Stimulated activated memory B cell treated with anti-CD40 and anti-IgM and Interleukin-4, amounts not matched to agents 10 μg/mL and 1 μg/mL and 100 μg/mL, for 72 hours (primary cell): ENCODE measurements at regions not wholly inside any gene's neighbourhood (a gene's known extent, or its start where the extent isn't known, plus 50 kb on each side); places are given as distances from the start of the nearest gene placed in this dataset.

Experiments used
- ATAC-seq: fragments of 150-1000 bp; cut with Tn5 transposase; 2 replicates; pipeline ENCODE4 v1.10.0; 2021
- H3K27ac Mint-ChIP-seq: one replicate; pipeline ENCODE4 v1.8.0; 2022; ENCODE audit warnings: mild to moderate bottlenecking, mixed read lengths
- H3K27me3 Mint-ChIP-seq: one replicate; pipeline ENCODE4 v1.8.0; 2022; ENCODE audit warnings: mixed read lengths
- H3K36me3 Mint-ChIP-seq: one replicate; pipeline ENCODE4 v1.8.0; 2022; ENCODE audit warnings: mixed read lengths
- H3K4me1 Mint-ChIP-seq: one replicate; pipeline ENCODE4 v1.8.0; 2022; ENCODE audit warnings: mixed read lengths
- H3K4me3 Mint-ChIP-seq: one replicate; pipeline ENCODE4 v1.8.0; 2022; ENCODE audit warnings: mild to moderate bottlenecking, moderate library complexity, mixed read lengths
- H3K9me3 Mint-ChIP-seq: one replicate; pipeline ENCODE4 v1.8.0; 2022; ENCODE audit warnings: mixed read lengths

GRCh38 chr18:41266616-41267015 lies 688.4 kb upstream of the PIK3C3 start:
- no peak overlapping the region for H3K27ac Mint-ChIP-seq
- H3K9me3 Mint-ChIP-seq = peaks cover 5% of the 10 kb centered on the region
- H3K4me3 Mint-ChIP-seq = no peak overlapping the region
- H3K4me1 Mint-ChIP-seq = no peaks in the 10 kb centered on the region
- H3K27me3 Mint-ChIP-seq = no peaks in the 10 kb centered on the region
- no peaks in the 10 kb centered on the region for H3K36me3 Mint-ChIP-seq
- ATAC-seq = no peak

DNA sequence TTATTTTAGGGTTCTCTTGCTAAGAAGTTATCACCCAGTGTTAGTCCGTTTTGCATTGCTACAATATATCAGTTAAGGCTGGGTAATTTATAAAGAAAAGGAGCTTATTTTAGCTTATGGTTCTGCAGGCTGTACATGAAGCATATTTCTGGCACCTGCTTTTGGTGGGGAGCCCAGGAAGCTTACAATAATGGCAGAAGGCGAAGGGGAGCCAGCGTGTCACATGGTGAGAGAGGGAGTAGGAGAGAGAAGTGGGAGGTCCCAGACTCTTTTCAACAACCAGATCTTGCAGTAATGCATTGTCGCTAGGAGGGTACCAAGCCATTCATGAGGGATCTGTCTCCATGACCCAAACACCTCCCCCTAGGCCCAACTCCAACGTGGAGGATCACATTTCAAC lies 688.8 kb upstream of the PIK3C3 start:
- no peaks in the 10 kb centered on the region for H3K4me1 Mint-ChIP-seq
- ATAC-seq = no peak

DNA sequence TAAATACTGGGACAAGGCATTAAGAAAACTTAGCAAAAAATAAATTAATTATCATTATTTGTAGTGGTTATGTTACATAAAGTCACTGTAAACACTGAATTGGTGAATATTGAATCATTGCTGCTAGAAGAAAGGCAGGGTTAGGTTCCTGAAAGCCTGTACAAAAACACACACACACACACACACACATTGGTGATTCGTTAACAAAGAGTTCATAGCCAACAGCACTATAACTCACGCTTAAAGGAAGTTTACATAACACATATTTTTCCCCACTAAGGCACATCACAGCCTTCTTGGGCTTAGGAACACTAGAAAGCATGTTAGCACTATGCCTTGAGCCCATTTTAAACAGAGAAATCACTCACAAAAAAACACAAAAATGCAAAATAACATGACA lies 690.0 kb upstream of the PIK3C3 start:
- Mint-ChIP-seq H3K36me3 (no peaks in the 10 kb centered on the region), H3K4me3 (no peak overlapping the region), H3K9me3 (peaks cover 2% of the 10 kb centered on the region), H3K27me3 (no peaks in the 10 kb centered on the region), H3K4me1 (no peaks in the 10 kb centered on the region), H3K27ac (no peak overlapping the region)
- ATAC-seq = no peak

More for the DNA sequence above, 688.8 kb upstream of the PIK3C3 start:
- Mint-ChIP-seq H3K36me3 (no peaks in the 10 kb centered on the region), H3K9me3 (peaks cover 5% of the 10 kb centered on the region), H3K27me3 (no peaks in the 10 kb centered on the region), H3K27ac (no peak overlapping the region), H3K4me3 (no peak overlapping the region)

DNA sequence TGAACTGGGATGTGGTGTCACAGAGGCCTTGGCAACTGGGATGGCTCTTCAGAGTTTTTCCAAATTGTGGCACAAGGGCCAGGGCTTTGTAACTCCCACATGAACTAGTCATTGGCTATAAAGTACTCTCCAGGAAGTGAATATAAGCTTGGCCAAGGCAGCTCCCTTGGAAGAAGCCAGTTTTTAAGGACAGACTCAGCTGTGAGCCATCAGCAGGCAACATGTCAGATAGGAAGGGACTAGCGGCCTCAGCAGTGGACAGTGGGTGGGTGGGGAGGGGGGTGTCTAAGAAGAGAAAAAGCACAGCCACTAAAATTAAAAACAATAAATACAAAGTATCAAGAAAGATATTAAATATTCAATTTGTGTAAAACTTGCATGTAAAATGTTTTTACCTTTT lies 691.1 kb upstream of the PIK3C3 start:
- Mint-ChIP-seq H3K27me3 (no peaks in the 10 kb centered on the region), H3K4me3 (no peak overlapping the region), H3K4me1 (no peaks in the 10 kb centered on the region), H3K9me3 (peaks cover 2% of the 10 kb centered on the region), H3K36me3 (no peaks in the 10 kb centered on the region), H3K27ac (no peak overlapping the region)
- ATAC-seq = no peak

- no peak for ATAC-seq
- H3K36me3 Mint-ChIP-seq = no peaks in the 10 kb centered on the region
- H3K27ac Mint-ChIP-seq = no peak overlapping the region
- no peak overlapping the region for H3K4me3 Mint-ChIP-seq
- H3K4me1 Mint-ChIP-seq = no peaks in the 10 kb centered on the region
- H3K27me3 Mint-ChIP-seq = no peaks in the 10 kb centered on the region
- H3K9me3 Mint-ChIP-seq = peaks cover 2% of the 10 kb centered on the region
These were observed 692.3 kb upstream of the PIK3C3 start for GRCh38 chr18:41262688-41263087.

DNA sequence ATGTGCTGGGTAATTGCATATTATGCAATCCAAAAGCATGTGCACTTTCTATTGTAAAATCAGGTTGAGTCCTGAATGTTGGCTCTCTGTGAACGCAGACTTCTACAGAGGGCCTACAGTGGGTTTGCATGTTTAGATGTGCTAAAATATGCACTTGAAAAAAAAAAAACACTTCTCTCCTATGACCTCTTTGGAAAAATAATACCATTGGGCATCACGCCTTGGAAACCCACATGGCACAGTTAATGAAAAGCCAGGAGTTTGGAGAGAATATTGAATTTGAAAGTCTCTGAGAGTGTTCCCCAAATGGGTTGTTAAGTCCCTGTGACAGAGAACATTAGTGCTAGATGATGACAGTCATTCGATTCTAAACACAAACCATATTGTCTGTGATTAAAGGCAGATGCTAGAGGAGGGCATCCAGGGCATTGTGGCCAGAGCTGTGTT lies 710.4 kb upstream of the PIK3C3 start:
- Mint-ChIP-seq H3K9me3 (peaks cover 10% of the 10 kb centered on the region), H3K36me3 (no peaks in the 10 kb centered on the region), H3K27ac (no peak overlapping the region), H3K27me3 (no peaks in the 10 kb centered on the region), H3K4me3 (no peak overlapping the region), H3K4me1 (no peaks in the 10 kb centered on the region)
- ATAC-seq = no peak

GRCh38 chr18:41237317-41237716 lies 717.7 kb upstream of the PIK3C3 start:
- Mint-ChIP-seq H3K9me3 (peaks cover 3% of the 10 kb centered on the region), H3K4me3 (no peak overlapping the region), H3K36me3 (no peaks in the 10 kb centered on the region), H3K27me3 (no peaks in the 10 kb centered on the region), H3K4me1 (no peaks in the 10 kb centered on the region), H3K27ac (no peak overlapping the region)
- ATAC-seq = no peak

DNA sequence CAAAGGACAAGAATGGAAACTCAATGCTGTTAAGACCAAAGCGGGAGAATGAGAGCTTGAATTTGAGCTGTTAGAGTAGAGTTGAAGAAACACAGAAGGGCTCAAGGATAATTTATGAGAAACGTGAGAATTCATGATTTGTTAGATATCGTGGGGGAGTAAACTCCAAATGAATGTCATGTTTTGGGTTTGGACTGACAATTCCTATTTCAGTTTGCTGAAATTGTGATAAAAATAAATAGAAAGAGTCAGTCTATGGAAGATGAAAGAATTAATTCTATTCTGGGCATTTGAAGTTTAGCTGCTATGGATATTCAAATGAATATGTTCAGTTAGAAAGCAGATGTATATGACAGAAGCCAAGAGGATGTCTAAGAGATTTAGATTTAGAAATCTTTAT lies 723.4 kb upstream of the PIK3C3 start:
- Mint-ChIP-seq H3K36me3 (no peaks in the 10 kb centered on the region), H3K4me3 (no peak overlapping the region), H3K9me3 (peaks cover 5% of the 10 kb centered on the region), H3K4me1 (no peaks in the 10 kb centered on the region), H3K27me3 (no peaks in the 10 kb centered on the region), H3K27ac (no peak overlapping the region)
- ATAC-seq = no peak

GRCh38 chr18:41227993-41228392 lies 727.0 kb upstream of the PIK3C3 start:
- Mint-ChIP-seq H3K9me3 (peaks cover 9% of the 10 kb centered on the region), H3K4me3 (no peak overlapping the region), H3K36me3 (no peaks in the 10 kb centered on the region), H3K27ac (no peak overlapping the region), H3K27me3 (no peaks in the 10 kb centered on the region), H3K4me1 (no peaks in the 10 kb centered on the region)
- ATAC-seq = no peak

DNA sequence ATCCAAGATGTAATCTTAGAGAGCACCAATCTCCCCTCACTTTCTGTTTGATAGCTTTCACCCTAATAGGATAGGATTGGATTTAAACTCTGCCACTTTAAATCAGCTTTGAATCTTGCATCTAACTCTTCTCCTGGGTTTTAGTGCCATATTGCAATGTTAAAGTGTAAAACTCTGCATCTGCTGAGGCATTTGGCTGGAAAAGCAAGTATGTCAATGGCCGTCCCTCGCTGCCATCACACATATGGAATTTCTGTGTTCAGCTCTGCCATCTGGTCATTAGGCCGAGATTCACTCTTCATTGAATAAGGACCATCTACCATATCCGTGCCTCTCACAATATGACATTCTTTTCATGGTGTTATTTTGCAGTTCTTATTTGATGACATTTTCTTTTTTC lies 728.1 kb upstream of the PIK3C3 start:
- Mint-ChIP-seq H3K36me3 (no peaks in the 10 kb centered on the region), H3K4me3 (no peak overlapping the region), H3K9me3 (peaks cover 16% of the 10 kb centered on the region), H3K27ac (no peak overlapping the region), H3K27me3 (no peaks in the 10 kb centered on the region), H3K4me1 (no peaks in the 10 kb centered on the region)
- ATAC-seq = no peak

GRCh38 chr18:41226186-41226585 lies 728.8 kb upstream of the PIK3C3 start:
- Mint-ChIP-seq H3K36me3 (no peaks in the 10 kb centered on the region), H3K4me3 (no peak overlapping the region), H3K27ac (no peak overlapping the region), H3K4me1 (no peaks in the 10 kb centered on the region), H3K9me3 (peaks cover 16% of the 10 kb centered on the region), H3K27me3 (no peaks in the 10 kb centered on the region)
- no peak for ATAC-seq

DNA sequence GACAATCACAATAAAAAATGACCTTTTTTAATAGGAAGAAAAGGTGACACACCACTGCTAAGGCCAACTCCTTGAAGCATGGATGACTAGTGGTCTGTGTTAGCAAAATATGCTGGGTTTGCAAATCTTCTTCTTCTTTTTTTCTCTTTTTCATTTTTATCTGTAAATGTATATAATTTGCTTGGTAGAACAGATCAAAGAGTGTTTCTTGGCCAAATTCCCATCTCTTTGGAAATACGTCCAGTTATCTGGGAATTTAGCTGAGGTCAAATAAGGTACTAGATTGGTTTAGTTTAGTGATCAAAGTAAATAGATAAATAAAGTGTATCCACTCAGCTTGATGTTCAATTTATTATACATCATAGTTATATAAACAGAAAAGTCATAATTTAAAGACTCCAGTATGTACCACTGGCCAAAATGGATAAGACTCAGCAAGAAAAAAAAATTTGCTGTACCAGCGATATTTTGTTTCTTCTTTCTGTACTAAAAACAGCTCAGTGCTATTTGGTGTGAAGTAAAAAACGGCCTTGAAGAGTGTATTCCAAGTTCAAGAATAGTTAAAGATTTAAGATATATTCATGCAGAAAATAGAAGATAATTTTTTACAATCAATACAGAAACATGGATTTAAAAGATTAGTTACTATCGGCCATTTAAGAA lies 738.6 kb upstream of the PIK3C3 start:
- Mint-ChIP-seq H3K4me3 (no peak overlapping the region), H3K4me1 (no peaks in the 10 kb centered on the region), H3K27me3 (no peaks in the 10 kb centered on the region), H3K27ac (no peak overlapping the region), H3K9me3 (peaks cover 3% of the 10 kb centered on the region), H3K36me3 (no peaks in the 10 kb centered on the region)
- ATAC-seq = no peak

DNA sequence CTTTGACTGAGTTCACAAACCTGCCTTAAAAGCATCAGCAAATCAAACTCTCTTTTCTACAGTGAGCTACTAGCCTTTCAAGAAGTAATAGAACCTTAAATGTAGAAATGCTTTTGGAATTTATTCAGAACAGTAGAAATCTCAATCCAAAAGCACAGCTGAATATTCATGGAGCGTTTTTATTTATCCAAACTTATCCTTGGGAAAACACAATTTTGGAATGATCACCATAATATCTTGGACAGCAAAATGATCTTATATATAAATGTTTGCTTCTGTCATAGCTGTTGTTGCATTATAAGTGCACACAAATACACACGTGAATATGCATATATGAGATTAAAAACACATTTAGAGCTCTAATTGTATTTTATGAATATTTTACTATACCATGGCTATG lies 747.3 kb upstream of the PIK3C3 start:
- H3K36me3 Mint-ChIP-seq = no peaks in the 10 kb centered on the region
- no peak overlapping the region for H3K4me3 Mint-ChIP-seq
- no peak overlapping the region for H3K27ac Mint-ChIP-seq
- H3K27me3 Mint-ChIP-seq = no peaks in the 10 kb centered on the region
- H3K9me3 Mint-ChIP-seq = peaks cover 2% of the 10 kb centered on the region
- ATAC-seq = no peak
- H3K4me1 Mint-ChIP-seq = no peaks in the 10 kb centered on the region

GRCh38 chr18:41206341-41206830 lies 748.6 kb upstream of the PIK3C3 start:
- Mint-ChIP-seq H3K27ac (no peak overlapping the region), H3K4me3 (no peak overlapping the region), H3K4me1 (no peaks in the 10 kb centered on the region), H3K27me3 (no peaks in the 10 kb centered on the region), H3K9me3 (peaks cover 2% of the 10 kb centered on the region), H3K36me3 (no peaks in the 10 kb centered on the region)
- no peak for ATAC-seq

DNA sequence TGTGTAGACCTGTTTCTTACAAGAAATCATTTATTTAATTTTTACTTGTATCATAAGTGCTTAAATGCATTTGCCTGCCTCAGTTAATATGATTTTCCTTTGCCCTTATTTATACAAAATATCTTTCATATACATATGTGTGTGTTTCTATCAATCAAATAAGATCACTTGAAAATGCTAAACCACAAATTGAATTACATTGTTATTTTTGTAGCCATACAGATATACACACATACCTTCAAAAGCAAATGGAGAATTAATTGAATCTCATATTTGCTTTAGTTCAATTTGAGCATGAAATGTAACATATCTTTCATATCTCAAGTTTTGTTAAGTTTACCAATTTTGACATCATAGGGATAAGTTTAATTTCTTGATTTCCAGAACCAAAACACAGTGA lies 755.8 kb upstream of the PIK3C3 start:
- Mint-ChIP-seq H3K4me3 (no peak overlapping the region), H3K9me3 (peaks cover 12% of the 10 kb centered on the region), H3K4me1 (no peaks in the 10 kb centered on the region), H3K27ac (no peak overlapping the region), H3K36me3 (no peaks in the 10 kb centered on the region), H3K27me3 (no peaks in the 10 kb centered on the region)
- no peak for ATAC-seq

DNA sequence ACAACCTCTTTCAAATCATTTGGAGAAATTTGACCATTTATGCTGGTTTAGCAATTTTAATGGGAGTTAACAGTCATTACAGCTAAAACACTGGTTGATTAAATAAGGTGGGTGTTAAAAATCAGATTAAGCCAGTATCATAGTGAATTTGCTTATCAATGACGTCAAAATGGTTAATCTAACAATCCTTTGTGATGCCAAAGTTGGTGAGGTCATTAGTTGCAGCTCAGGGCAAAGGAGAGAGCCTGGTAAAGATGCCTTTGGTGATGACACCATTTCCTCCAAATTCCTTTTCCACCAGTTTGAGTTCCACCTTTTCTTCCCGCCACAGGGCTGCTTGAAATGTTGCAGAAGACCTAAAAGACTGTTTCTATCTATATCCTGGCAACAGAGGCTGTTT lies 757.1 kb upstream of the PIK3C3 start:
- Mint-ChIP-seq H3K27me3 (no peaks in the 10 kb centered on the region), H3K4me3 (no peak overlapping the region), H3K27ac (no peak overlapping the region), H3K4me1 (no peaks in the 10 kb centered on the region), H3K36me3 (no peaks in the 10 kb centered on the region), H3K9me3 (peaks cover 19% of the 10 kb centered on the region)
- ATAC-seq = no peak
